Mesendoderm (in vitro differentiated cells): ENCODE measurements at regions not wholly inside any gene's neighbourhood (a gene's known extent, or its start where the extent isn't known, plus 50 kb on each side); places are given as distances from the start of the nearest gene placed in this dataset.

Experiments used
- DNase-seq: peaks from one replicate; pipeline ENCODE4 v3.0.0; 2013
- H2AK5ac ChIP-seq: 2 replicates; pipeline ENCODE4 v1.6.1; 2013; ENCODE audit warnings: low read length, inconsistent platforms
- H2BK120ac ChIP-seq: 2 replicates; pipeline ENCODE4 v1.6.1; 2013; ENCODE audit warnings: low read depth, mild to moderate bottlenecking, low read length, moderate library complexity, mixed read lengths
- H2BK15ac ChIP-seq: replicated peaks from 2 replicates; pipeline ENCODE4 v1.6.1; 2013; ENCODE audit warnings: low read depth, mild to moderate bottlenecking, moderate library complexity
- H2BK5ac ChIP-seq: 2 replicates; pipeline ENCODE4 v1.6.1; 2013; ENCODE audit warnings: low read length, inconsistent platforms
- H3K18ac ChIP-seq: 2 replicates; pipeline ENCODE4 v1.6.1; 2013; ENCODE audit warnings: mild to moderate bottlenecking, low read length, mixed read lengths
- H3K23ac ChIP-seq: one replicate; pipeline ENCODE4 v1.6.1; 2013; ENCODE audit warnings: low read length
- H3K27ac ChIP-seq: 2 replicates; pipeline ENCODE4 v1.5.1; 2013; ENCODE audit warnings: low read depth, mild to moderate bottlenecking, inconsistent platforms, low read length, moderate library complexity
- H3K27me3 ChIP-seq: 2 replicates; pipeline ENCODE4 v1.6.1; 2013; ENCODE audit warnings: low read length, control low read depth, mild to moderate bottlenecking, inconsistent platforms; ENCODE audit not compliant: insufficient read depth, poor library complexity
- H3K36me3 ChIP-seq: 2 replicates; pipeline ENCODE4 v1.6.1; 2013; ENCODE audit warnings: low read length, inconsistent platforms; ENCODE audit not compliant: control insufficient read depth, insufficient read depth
- H3K4ac ChIP-seq: one replicate; pipeline ENCODE4 v1.6.1; 2013; ENCODE audit warnings: low read depth, mild to moderate bottlenecking, low read length, moderate library complexity
- H3K4me1 ChIP-seq: 2 replicates; pipeline ENCODE4 v1.6.1; 2013; ENCODE audit warnings: low read depth, low read length, inconsistent platforms; ENCODE audit not compliant: control insufficient read depth
- H3K4me2 ChIP-seq: 2 replicates; pipeline ENCODE4 v1.6.1; 2013; ENCODE audit warnings: low read length
- H3K4me3 ChIP-seq: 2 replicates; pipeline ENCODE4 v1.5.1; 2013; ENCODE audit warnings: mild to moderate bottlenecking, low read length
- H3K56ac ChIP-seq: one replicate; pipeline ENCODE4 v1.6.1; 2013; ENCODE audit warnings: low read length
- H3K79me1 ChIP-seq: 2 replicates; pipeline ENCODE4 v1.6.1; 2013; ENCODE audit warnings: low read length, inconsistent platforms
- H3K79me2 ChIP-seq: 2 replicates; pipeline ENCODE4 v1.6.1; 2013; ENCODE audit warnings: mild to moderate bottlenecking, low read length; ENCODE audit not compliant: control insufficient read depth, insufficient read depth
- H3K9ac ChIP-seq: 2 replicates; pipeline ENCODE4 v1.6.1; 2013; ENCODE audit warnings: low read length, inconsistent platforms
- H4K5ac ChIP-seq: one replicate; pipeline ENCODE4 v1.6.1; 2013; ENCODE audit warnings: low read length
- H4K8ac ChIP-seq: one replicate; pipeline ENCODE4 v1.6.1; 2013; ENCODE audit warnings: low read depth, mild to moderate bottlenecking, control low read depth, low read length, moderate library complexity
- WGBS: extraction: QIAGEN DNeasy Blood & Tissue Kit; methylation state at CpG from one replicate; pipeline ENCODE4 v1.1.7; 2013; ENCODE audit warnings: low lambda C conversion rate, missing lambda C conversion rate; ENCODE audit not compliant: insufficient coverage; ENCODE audit errors: extremely low coverage; 5-methylcytosine and 5-hydroxymethylcytosine counted together

DNA sequence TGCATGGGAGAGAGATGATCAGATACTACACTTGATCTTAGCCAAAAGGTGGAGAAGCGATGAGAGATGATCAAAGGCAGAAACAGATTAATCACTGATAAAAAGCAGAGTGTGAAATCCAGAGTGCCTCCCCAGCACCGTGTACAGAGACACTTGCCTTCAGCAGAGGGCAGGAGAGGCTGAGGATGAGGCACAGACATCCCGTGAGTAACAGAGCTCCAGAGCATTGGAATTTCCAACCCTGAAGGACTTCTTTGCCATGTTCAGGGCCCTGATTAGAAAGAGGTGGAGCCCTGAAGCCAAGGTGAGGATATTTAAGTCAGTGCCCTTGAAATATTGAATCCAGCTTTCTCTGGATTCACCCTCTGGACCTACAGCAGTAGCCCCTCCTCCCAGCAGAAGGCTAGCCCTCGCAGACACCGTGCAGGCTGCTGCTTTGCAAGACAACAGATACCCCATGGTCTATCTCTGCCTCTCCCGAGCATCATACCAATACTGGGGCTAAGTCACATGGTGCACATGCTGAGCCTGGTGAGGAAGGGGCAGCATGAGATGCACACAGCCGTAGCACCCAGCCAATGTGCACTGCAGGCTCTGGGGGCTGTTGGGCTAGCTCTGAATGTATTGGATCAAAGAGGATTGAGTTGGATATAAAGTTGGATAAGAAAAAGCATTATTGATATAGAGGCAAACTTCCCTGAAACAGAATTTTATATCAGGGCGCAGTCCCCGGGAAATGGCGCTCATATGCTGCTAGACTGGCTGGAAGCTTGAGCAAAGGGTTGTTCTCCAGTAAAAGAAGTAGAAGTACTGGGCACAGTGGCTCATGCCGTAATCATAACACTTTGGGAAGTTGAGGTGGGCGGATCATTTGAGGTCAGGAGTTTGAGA is 200.3 kb upstream of the B3GAT1 start:
- Histone ChIP-seq H3K9ac (no peak overlapping the region), H2BK15ac (no peak overlapping the region), H3K36me3 (no peaks in the 10 kb centered on the region), H3K4me1 (no peaks in the 10 kb centered on the region), H2BK5ac (no peak overlapping the region), H3K79me1 (no peaks in the 10 kb centered on the region), H3K4ac (no peak overlapping the region), H2BK120ac (no peak overlapping the region), H4K8ac (no peak overlapping the region), H3K56ac (peak overlapping the region; percentile 7), H4K5ac (no peak overlapping the region), H3K23ac (no peak overlapping the region), H3K4me3 (no peak overlapping the region), H3K79me2 (no peaks in the 10 kb centered on the region), H3K18ac (no peak overlapping the region), H3K27me3 (no peaks in the 10 kb centered on the region), H3K27ac (no peak overlapping the region), H3K4me2 (no peak overlapping the region), H2AK5ac (no peak overlapping the region)
- peak; percentile 7 for DNase-seq
- no CpG with 5 or more reads among the region's 12 CpGs for WGBS

DNA sequence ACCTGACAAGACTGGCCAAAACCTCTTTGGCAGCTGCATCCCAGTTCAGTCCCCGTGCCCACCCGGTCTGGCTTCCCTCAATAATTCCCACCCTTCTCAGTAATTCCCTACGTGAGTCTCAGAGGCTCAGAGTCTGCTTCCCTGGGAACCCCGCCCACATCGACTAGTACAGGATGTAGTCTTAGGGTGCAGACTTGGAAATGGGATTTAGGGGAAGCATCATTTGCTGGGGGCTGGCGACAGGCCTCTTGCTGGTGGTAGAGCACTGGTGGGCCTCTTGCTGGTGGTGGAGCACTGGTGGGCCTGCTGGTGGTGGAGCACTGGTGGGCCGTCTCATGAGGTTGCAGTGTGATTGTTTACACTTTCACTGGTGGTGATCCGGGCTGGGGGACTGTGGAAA is 199.5 kb upstream of the B3GAT1 start:
- DNase-seq, result no peak
- no CpG with 5 or more reads among the region's 8 CpGs for WGBS
- H3K23ac ChIP-seq, result no peak overlapping the region

DNA sequence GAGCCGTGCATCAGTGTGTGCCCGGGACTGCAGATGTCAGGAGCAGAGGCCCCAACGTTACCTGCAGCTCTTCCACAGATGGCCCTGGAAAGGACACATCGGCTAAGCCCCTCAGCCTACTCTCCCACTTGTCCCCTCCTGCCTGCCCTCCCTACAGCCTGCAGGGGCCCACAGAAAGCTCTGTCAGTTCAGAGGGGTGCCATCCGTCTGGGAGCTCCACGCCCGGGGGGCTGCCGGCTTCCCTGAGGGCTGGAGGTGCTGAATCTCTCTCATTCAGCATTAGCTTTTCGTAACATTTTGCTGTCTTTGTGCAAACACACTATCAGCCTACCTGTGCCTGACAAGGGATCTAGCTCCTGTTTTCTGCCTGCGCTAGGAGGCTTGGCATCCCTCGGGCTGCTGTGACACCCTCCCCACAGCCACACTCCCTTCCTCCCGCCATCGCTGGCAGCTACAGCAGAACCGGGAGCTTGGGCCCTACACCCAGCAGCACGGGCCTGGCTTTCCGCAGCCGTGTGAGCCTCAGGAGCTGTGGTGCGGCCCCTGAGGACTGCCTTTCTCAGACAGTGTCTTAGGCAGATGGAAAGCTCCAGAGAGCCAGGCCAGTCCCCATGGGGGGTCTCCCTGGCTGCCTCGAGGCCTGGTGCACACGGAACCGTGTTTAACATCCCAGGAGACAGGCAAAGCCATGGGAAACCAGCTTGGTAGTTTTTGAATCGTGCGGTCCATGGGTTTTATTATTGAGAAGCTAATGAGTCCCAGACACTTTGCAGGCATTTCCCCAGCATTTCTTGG is 198.3 kb upstream of the B3GAT1 start:
- no peaks in the 10 kb centered on the region for H3K36me3 ChIP-seq
- H3K56ac ChIP-seq, result no peak overlapping the region
- H4K5ac ChIP-seq, result no peak overlapping the region
- H2BK15ac ChIP-seq, result no peak overlapping the region
- H2BK120ac ChIP-seq, result no peak overlapping the region
- no peaks in the 10 kb centered on the region for H3K4me1 ChIP-seq
- H3K23ac ChIP-seq, result no peak overlapping the region
- H3K79me2 ChIP-seq, result no peaks in the 10 kb centered on the region
- WGBS, result no CpG with 5 or more reads among the region's 23 CpGs
- no peak overlapping the region for H3K4me3 ChIP-seq
- H3K4me2 ChIP-seq, result no peak overlapping the region
- no peak overlapping the region for H2AK5ac ChIP-seq
- H3K9ac ChIP-seq, result no peak overlapping the region
- H2BK5ac ChIP-seq, result no peak overlapping the region
- DNase-seq, result no peak
- no peaks in the 10 kb centered on the region for H3K79me1 ChIP-seq
- no peak overlapping the region for H3K27ac ChIP-seq
- no peak overlapping the region for H3K18ac ChIP-seq
- H3K4ac ChIP-seq, result no peak overlapping the region
- no peak overlapping the region for H4K8ac ChIP-seq
- no peaks in the 10 kb centered on the region for H3K27me3 ChIP-seq

More for the DNA sequence above, 199.5 kb upstream of the B3GAT1 start:
- no peaks in the 10 kb centered on the region for H3K27me3 ChIP-seq
- H3K4me1 ChIP-seq, result no peaks in the 10 kb centered on the region
- H3K36me3 ChIP-seq, result no peaks in the 10 kb centered on the region
- H3K79me2 ChIP-seq, result no peaks in the 10 kb centered on the region
- H4K8ac ChIP-seq, result no peak overlapping the region
- no peak overlapping the region for H3K27ac ChIP-seq
- no peak overlapping the region for H2BK5ac ChIP-seq
- H3K4me2 ChIP-seq, result no peak overlapping the region
- H2BK15ac ChIP-seq, result no peak overlapping the region
- no peaks in the 10 kb centered on the region for H3K79me1 ChIP-seq
- H2AK5ac ChIP-seq, result no peak overlapping the region
- H4K5ac ChIP-seq, result no peak overlapping the region
- no peak overlapping the region for H3K4ac ChIP-seq
- H3K56ac ChIP-seq, result no peak overlapping the region
- H3K4me3 ChIP-seq, result no peak overlapping the region
- no peak overlapping the region for H3K18ac ChIP-seq
- H2BK120ac ChIP-seq, result no peak overlapping the region
- H3K9ac ChIP-seq, result no peak overlapping the region

DNA sequence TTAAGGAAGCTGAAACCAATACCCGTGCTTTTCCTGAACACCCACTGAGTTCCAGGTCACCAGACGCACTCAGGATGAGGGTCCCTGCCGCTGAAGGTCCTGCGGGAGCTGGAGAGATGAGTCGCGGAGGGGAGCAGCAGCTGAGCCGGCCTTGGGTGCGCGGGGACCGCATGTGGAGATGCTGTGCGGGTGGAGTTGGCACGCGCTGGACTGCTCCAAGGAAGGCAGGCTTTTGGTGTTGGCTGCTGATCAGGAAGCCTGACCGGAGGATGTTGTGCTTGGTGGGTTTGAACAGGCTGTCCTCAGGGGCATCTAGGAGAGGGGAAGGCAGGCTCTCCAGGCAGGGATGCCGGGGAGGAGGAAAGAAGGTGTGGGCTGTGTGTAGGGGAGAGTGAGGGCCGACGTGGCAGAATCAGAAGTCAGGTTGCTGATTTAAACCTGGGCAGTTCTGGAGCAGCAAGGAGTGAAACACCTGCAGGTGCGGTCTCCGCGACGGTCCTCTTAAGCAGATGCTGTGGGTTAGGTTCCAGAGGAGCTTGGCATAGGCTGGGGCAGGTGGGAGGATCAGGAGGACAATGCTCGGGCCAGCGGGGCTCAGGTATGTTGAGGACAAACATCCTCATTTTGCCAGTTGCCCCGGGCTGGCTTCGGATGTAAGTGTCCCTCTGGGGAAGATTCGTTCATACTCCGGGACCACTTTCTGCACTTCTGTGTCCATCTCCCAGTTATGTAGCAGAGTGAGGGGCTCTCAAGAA is 197.5 kb upstream of the B3GAT1 start:
- Histone ChIP-seq H3K4ac (no peak overlapping the region), H2AK5ac (no peak overlapping the region), H3K79me2 (no peaks in the 10 kb centered on the region), H3K4me3 (no peak overlapping the region), H3K27ac (no peak overlapping the region), H2BK5ac (no peak overlapping the region), H3K9ac (no peak overlapping the region), H4K5ac (no peak overlapping the region), H3K23ac (no peak overlapping the region), H3K18ac (no peak overlapping the region), H2BK15ac (no peak overlapping the region), H2BK120ac (no peak overlapping the region), H3K79me1 (no peaks in the 10 kb centered on the region), H4K8ac (no peak overlapping the region), H3K27me3 (no peaks in the 10 kb centered on the region), H3K4me2 (no peak overlapping the region), H3K56ac (no peak overlapping the region), H3K36me3 (no peaks in the 10 kb centered on the region), H3K4me1 (no peaks in the 10 kb centered on the region)
- DNase-seq, result no peak
- no CpG with 5 or more reads among the region's 27 CpGs for WGBS

DNA sequence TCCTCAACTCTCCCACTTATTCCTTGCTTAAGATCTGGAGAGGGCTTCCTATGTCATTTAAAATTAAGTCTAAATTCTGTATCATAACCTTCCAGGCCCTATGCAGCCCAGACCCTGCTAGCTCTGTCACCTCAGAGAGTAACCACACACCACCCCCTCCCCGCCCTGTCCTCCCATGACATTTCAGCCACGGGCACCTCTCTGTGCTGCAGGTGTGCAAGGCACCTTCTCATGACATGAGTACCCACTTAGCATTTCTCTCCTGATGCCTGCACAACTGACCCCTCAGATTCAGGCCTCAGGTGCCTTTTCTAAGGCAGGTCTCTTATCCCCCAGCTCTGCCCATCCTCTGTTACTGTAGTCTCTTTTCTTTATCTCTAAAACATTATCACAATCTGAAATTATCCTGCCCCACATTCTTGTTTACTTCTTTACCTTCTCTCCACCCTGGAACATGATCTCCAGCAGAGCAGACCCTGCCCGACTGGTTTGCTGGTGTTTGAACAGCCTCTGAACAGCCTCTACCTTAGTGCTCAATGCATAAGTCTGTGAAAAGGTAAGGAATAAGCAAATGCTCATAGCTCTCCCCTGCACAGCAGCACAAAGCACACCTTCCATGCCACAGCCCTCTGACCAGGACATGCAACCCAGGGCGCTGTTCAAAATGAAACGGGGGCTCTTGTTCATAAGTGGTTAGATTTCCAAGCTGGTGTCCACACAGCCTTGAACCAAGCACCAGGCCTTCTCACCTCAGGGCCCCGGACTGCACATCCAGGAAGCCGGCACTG is 196.1 kb upstream of the B3GAT1 start:
- H3K27ac ChIP-seq, result no peak overlapping the region
- no peak overlapping the region for H3K4ac ChIP-seq
- H4K5ac ChIP-seq, result no peak overlapping the region
- no CpG with 5 or more reads among the region's 7 CpGs for WGBS
- no peak overlapping the region for H2BK5ac ChIP-seq
- no peak overlapping the region for H3K4me3 ChIP-seq
- H3K4me2 ChIP-seq, result no peak overlapping the region
- no peaks in the 10 kb centered on the region for H3K27me3 ChIP-seq
- H2AK5ac ChIP-seq, result no peak overlapping the region
- H3K9ac ChIP-seq, result no peak overlapping the region
- DNase-seq, result no peak
- H3K4me1 ChIP-seq, result no peaks in the 10 kb centered on the region
- no peak overlapping the region for H3K18ac ChIP-seq
- H3K23ac ChIP-seq, result no peak overlapping the region
- no peaks in the 10 kb centered on the region for H3K79me1 ChIP-seq
- no peak overlapping the region for H4K8ac ChIP-seq
- no peaks in the 10 kb centered on the region for H3K36me3 ChIP-seq
- no peak overlapping the region for H2BK15ac ChIP-seq
- no peak overlapping the region for H2BK120ac ChIP-seq
- no peaks in the 10 kb centered on the region for H3K79me2 ChIP-seq
- no peak overlapping the region for H3K56ac ChIP-seq
